HEK293 (cell line): ENCODE measurements at regions not wholly inside any gene's neighbourhood (a gene's known extent, or its start where the extent isn't known, plus 50 kb on each side); places are given as distances from the start of the nearest gene placed in this dataset.
"Not testable (repeated sequence)": the region's sequence is repeated elsewhere in the genome, so short reads cannot be mapped to it uniquely, and the experiment has no call there.

Experiments used
- CTCF ChIA-PET: fragments of 350-600 bp; formaldehyde crosslinking; extraction: SDS; loops from one replicate; lab custom pipeline; 2021; ENCODE audit warnings: antibody characterized with exemption; lab: Yijun Ruan, JAX
- POLR2A ChIA-PET: fragments of 300-600 bp; formaldehyde crosslinking; extraction: SDS; loops from one replicate; lab custom pipeline; 2020; ENCODE audit warnings: antibody characterized with exemption, inconsistent platforms; lab: Yijun Ruan, JAX
- H3K27ac ChIP-seq: fragments of 200-500 bp; sonication (Bioruptor generic); 2 replicates; pipeline ENCODE4 v1.5.1; 2014; ENCODE audit warnings: low read depth, low read length, control low read depth, inconsistent platforms; ENCODE audit errors: extremely low read depth
- H3K36me3 ChIP-seq, 2 experiments: fragments of 200-500 bp in 1 of 2; sonication (Bioruptor generic) in 1 of 2; 1 replicate in 1 of 2; 2 replicates in 1 of 2; pipeline ENCODE4 v1.5.1; 2014 to 2017; ENCODE audit warnings: inconsistent platforms in 2 of 2, low read length in 2 of 2; ENCODE audit not compliant: control insufficient read depth in 2 of 2, insufficient read depth in 1 of 2
- H3K4me1 ChIP-seq: fragments of 200-500 bp; sonication (Bioruptor generic); 2 replicates; pipeline ENCODE4 v1.5.1; 2014; ENCODE audit warnings: mild to moderate bottlenecking, low read length, inconsistent platforms; ENCODE audit not compliant: control insufficient read depth, insufficient read depth
- H3K4me3 ChIP-seq: 2 replicates; pipeline ENCODE4 v1.5.1; 2011; ENCODE audit warnings: low read depth, mild to moderate bottlenecking, control low read depth, low read length, moderate library complexity
- H3K9me3 ChIP-seq: fragments of 200-500 bp; sonication (Bioruptor generic); 2 replicates; pipeline ENCODE4 v1.5.1; 2014; ENCODE audit warnings: low read depth, low read length, inconsistent platforms; ENCODE audit not compliant: control insufficient read depth, insufficient read depth
- CTCF ChIP-seq: fragments of 450-650 bp; formaldehyde crosslinking; IDR thresholded peaks from 2 replicates; pipeline ENCODE4 v1.5.1; 2016; ENCODE audit warnings: missing biosample characterization, missing genetic modification characterization
- GLIS2 ChIP-seq: fragments of 450-650 bp; formaldehyde crosslinking; IDR thresholded peaks from 2 replicates; pipeline ENCODE4 v1.5.1; 2016; ENCODE audit warnings: missing biosample characterization, missing genetic modification characterization
- KLF10 ChIP-seq: fragments of 450-650 bp; IDR thresholded peaks from 2 replicates; pipeline ENCODE4 v1.5.1; 2018; ENCODE audit warnings: missing biosample characterization, mild to moderate bottlenecking, missing genetic modification characterization
- KLF7 ChIP-seq: fragments of 450-650 bp; formaldehyde crosslinking; IDR thresholded peaks from 2 replicates; pipeline ENCODE4 v1.5.1; 2016; ENCODE audit warnings: missing biosample characterization, missing genetic modification characterization, borderline replicate concordance
- PRDM2 ChIP-seq: fragments of 450-650 bp; formaldehyde crosslinking; IDR thresholded peaks from 2 replicates; pipeline ENCODE4 v1.5.1; 2016; ENCODE audit warnings: missing biosample characterization, missing genetic modification characterization, borderline replicate concordance
- SP7 ChIP-seq: fragments of 450-650 bp; formaldehyde crosslinking; IDR thresholded peaks from 2 replicates; pipeline ENCODE4 v1.5.1; 2016; ENCODE audit warnings: missing biosample characterization, missing genetic modification characterization
- YY2 ChIP-seq: fragments of 450-650 bp; formaldehyde crosslinking; IDR thresholded peaks from 2 replicates; pipeline ENCODE4 v1.5.1; 2016; ENCODE audit warnings: missing biosample characterization, missing genetic modification characterization
- ZBTB20 ChIP-seq: fragments of 450-650 bp; formaldehyde crosslinking; IDR thresholded peaks from 2 replicates; pipeline ENCODE4 v1.5.1; 2016; ENCODE audit warnings: missing biosample characterization, missing genetic modification characterization
- ZEB2 ChIP-seq: fragments of 450-650 bp; formaldehyde crosslinking; IDR thresholded peaks from 2 replicates; pipeline ENCODE4 v1.5.1; 2016; ENCODE audit warnings: missing biosample characterization, missing genetic modification characterization
- ZFP37 ChIP-seq: fragments of 450-650 bp; formaldehyde crosslinking; IDR thresholded peaks from 2 replicates; pipeline ENCODE4 v1.5.1; 2016; ENCODE audit warnings: missing biosample characterization, missing genetic modification characterization
- ZIC2 ChIP-seq: fragments of 450-650 bp; formaldehyde crosslinking; IDR thresholded peaks from 2 replicates; pipeline ENCODE4 v1.5.1; 2016; ENCODE audit warnings: missing biosample characterization, missing genetic modification characterization
- ZNF140 ChIP-seq: fragments of 450-650 bp; formaldehyde crosslinking; IDR thresholded peaks from 2 replicates; pipeline ENCODE4 v1.5.1; 2016; ENCODE audit warnings: missing biosample characterization, missing genetic modification characterization
- ZNF335 ChIP-seq: fragments of 450-650 bp; formaldehyde crosslinking; conservative IDR thresholded peaks from 2 replicates; pipeline ENCODE4 v1.5.1; 2016; ENCODE audit warnings: missing biosample characterization, missing genetic modification characterization
- ZNF423 ChIP-seq: fragments of 450-650 bp; formaldehyde crosslinking; IDR thresholded peaks from 2 replicates; pipeline ENCODE4 v1.5.1; 2016; ENCODE audit warnings: missing biosample characterization, missing genetic modification characterization
- ZNF501 ChIP-seq: fragments of 450-650 bp; formaldehyde crosslinking; IDR thresholded peaks from 2 replicates; pipeline ENCODE4 v1.5.1; 2016; ENCODE audit warnings: missing biosample characterization, missing genetic modification characterization
- ZNF561 ChIP-seq: fragments of 450-650 bp; IDR thresholded peaks from 2 replicates; pipeline ENCODE4 v1.5.1; 2018; ENCODE audit warnings: missing biosample characterization, missing genetic modification characterization, borderline replicate concordance
- ZNF639 ChIP-seq: fragments of 450-650 bp; formaldehyde crosslinking; IDR thresholded peaks from 2 replicates; pipeline ENCODE4 v1.5.1; 2016; ENCODE audit warnings: missing biosample characterization, missing genetic modification characterization
- ZNF654 ChIP-seq: fragments of 450-650 bp; formaldehyde crosslinking; IDR thresholded peaks from 2 replicates; pipeline ENCODE4 v1.5.1; 2016; ENCODE audit warnings: low read depth, missing biosample characterization, missing genetic modification characterization
- ZNF76 ChIP-seq: fragments of 450-650 bp; formaldehyde crosslinking; IDR thresholded peaks from 2 replicates; pipeline ENCODE4; 2016; ENCODE audit warnings: low read depth, missing biosample characterization, missing genetic modification characterization, borderline replicate concordance
- ZXDB ChIP-seq: fragments of 450-650 bp; formaldehyde crosslinking; IDR thresholded peaks from 2 replicates; pipeline ENCODE4 v1.5.1; 2016; ENCODE audit warnings: missing biosample characterization, missing genetic modification characterization
- TF ChIP-seq, protein P1 (sequence below): fragments of 450-650 bp; formaldehyde crosslinking; IDR thresholded peaks from 2 replicates; pipeline ENCODE4 v1.5.1; 2016; ENCODE audit warnings: missing biosample characterization, missing genetic modification characterization
- TF ChIP-seq, protein P2 (sequence below): fragments of 450-650 bp; formaldehyde crosslinking; IDR thresholded peaks from 2 replicates; pipeline ENCODE4 v1.5.1; 2016; ENCODE audit warnings: missing biosample characterization, missing genetic modification characterization
- TF ChIP-seq, protein P3 (sequence below): fragments of 450-650 bp; formaldehyde crosslinking; IDR thresholded peaks from 2 replicates; pipeline ENCODE4 v1.5.1; 2016; ENCODE audit warnings: missing biosample characterization, missing genetic modification characterization

- H3K4me3 ChIP-seq, H3K36me3 ChIP-seq, H3K27ac ChIP-seq, POLR2A ChIA-PET, H3K9me3 ChIP-seq, H3K4me1 ChIP-seq, CTCF ChIA-PET: not testable (repeated sequence)
- TF ChIP-seq KLF10 (tag by site-specific recombination) (peak; percentile 86), ZNF501 (0 out of 2 replicates have a peak, but pooled peaks have one; percentile 25), ZNF76 (tag by site-specific recombination) (peak; percentile 43; the same call in 1 of the 2 replicates), ZNF639 (tag by site-specific recombination) (peak; percentile 56; the same call in 1 of the 2 replicates), ZNF335 (peak; percentile 79), ZXDB (peak; percentile 92), ZIC2 (tag by site-specific recombination) (peak; percentile 51; the same call in 1 of the 2 replicates), ZNF423 (peak; percentile 92), YY2 (peak; percentile 67; the same call in 1 of the 2 replicates), ZBTB20 (tag by site-specific recombination) (peak; percentile 91), GLIS2 (peak; percentile 84), KLF7 (tag by site-specific recombination) (peak; percentile 78), ZFP37 (tag by site-specific recombination) (peak; percentile 97), ZNF654 (tag by site-specific recombination) (0 out of 2 replicates have a peak, but pooled peaks have one; percentile 17), CTCF (tag by site-specific recombination) (peak; percentile 43), SP7 (tag by site-specific recombination) (0 out of 2 replicates have a peak, but pooled peaks have one; percentile 15), ZEB2 (tag by site-specific recombination) (peak; percentile 86), ZNF140 (tag by site-specific recombination) (0 out of 2 replicates have a peak, but pooled peaks have one; percentile 11), PRDM2 (tag by site-specific recombination) (peak; percentile 100), ZNF561 (tag by site-specific recombination) (peak; percentile 78; the same call in 1 of the 2 replicates)
- TF ChIP-seq, protein P1, sequence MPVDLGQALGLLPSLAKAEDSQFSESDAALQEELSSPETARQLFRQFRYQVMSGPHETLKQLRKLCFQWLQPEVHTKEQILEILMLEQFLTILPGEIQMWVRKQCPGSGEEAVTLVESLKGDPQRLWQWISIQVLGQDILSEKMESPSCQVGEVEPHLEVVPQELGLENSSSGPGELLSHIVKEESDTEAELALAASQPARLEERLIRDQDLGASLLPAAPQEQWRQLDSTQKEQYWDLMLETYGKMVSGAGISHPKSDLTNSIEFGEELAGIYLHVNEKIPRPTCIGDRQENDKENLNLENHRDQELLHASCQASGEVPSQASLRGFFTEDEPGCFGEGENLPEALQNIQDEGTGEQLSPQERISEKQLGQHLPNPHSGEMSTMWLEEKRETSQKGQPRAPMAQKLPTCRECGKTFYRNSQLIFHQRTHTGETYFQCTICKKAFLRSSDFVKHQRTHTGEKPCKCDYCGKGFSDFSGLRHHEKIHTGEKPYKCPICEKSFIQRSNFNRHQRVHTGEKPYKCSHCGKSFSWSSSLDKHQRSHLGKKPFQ, result peak; percentile 88; the same call in 1 of the 2 replicates
- TF ChIP-seq, protein P2, sequence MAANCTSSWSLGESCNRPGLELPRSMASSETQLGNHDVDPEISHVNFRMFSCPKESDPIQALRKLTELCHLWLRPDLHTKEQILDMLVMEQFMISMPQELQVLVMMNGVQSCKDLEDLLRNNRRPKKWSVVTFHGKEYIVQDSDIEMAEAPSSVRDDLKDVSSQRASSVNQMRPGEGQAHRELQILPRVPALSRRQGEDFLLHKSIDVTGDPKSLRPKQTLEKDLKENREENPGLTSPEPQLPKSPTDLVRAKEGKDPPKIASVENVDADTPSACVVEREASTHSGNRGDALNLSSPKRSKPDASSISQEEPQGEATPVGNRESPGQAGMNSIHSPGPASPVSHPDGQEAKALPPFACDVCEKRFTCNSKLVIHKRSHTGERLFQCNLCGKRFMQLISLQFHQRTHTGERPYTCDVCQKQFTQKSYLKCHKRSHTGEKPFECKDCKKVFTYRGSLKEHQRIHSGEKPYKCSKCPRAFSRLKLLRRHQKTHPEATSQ (tag by site-specific recombination), result peak; percentile 58; the same call in 1 of the 2 replicates
- TF ChIP-seq, protein P3, sequence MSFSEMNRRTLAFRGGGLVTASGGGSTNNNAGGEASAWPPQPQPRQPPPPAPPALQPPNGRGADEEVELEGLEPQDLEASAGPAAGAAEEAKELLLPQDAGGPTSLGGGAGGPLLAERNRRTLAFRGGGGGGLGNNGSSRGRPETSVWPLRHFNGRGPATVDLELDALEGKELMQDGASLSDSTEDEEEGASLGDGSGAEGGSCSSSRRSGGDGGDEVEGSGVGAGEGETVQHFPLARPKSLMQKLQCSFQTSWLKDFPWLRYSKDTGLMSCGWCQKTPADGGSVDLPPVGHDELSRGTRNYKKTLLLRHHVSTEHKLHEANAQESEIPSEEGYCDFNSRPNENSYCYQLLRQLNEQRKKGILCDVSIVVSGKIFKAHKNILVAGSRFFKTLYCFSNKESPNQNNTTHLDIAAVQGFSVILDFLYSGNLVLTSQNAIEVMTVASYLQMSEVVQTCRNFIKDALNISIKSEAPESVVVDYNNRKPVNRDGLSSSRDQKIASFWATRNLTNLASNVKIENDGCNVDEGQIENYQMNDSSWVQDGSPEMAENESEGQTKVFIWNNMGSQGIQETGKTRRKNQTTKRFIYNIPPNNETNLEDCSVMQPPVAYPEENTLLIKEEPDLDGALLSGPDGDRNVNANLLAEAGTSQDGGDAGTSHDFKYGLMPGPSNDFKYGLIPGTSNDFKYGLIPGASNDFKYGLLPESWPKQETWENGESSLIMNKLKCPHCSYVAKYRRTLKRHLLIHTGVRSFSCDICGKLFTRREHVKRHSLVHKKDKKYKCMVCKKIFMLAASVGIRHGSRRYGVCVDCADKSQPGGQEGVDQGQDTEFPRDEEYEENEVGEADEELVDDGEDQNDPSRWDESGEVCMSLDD (tag by site-specific recombination), result 0 out of 2 replicates have a peak, but pooled peaks have one; percentile 73
Measured at GRCh38 chrX:115732530-115732929, 171.6 kb downstream of the PLS3 start.
